ENCODE measurements at regions not wholly inside any gene's neighbourhood (a gene's known extent, or its start where the extent isn't known, plus 50 kb on each side); places are given as distances from the start of the nearest gene placed in this dataset.

- Histone ChIP-seq H3K27me3 (ENCODE audit: control insufficient read depth, insufficient read depth, low read length) (no peaks in the 10 kb centered on the region), H3K36me3 (ENCODE audit: control insufficient read depth, insufficient read depth, low read length) (no peaks in the 10 kb centered on the region), H3K4me3 (ENCODE audit: low read depth, low read length) (no peak overlapping the region)
- no peak for DNase-seq (ENCODE audit: low read depth)
- TF ChIP-seq, protein P1, sequence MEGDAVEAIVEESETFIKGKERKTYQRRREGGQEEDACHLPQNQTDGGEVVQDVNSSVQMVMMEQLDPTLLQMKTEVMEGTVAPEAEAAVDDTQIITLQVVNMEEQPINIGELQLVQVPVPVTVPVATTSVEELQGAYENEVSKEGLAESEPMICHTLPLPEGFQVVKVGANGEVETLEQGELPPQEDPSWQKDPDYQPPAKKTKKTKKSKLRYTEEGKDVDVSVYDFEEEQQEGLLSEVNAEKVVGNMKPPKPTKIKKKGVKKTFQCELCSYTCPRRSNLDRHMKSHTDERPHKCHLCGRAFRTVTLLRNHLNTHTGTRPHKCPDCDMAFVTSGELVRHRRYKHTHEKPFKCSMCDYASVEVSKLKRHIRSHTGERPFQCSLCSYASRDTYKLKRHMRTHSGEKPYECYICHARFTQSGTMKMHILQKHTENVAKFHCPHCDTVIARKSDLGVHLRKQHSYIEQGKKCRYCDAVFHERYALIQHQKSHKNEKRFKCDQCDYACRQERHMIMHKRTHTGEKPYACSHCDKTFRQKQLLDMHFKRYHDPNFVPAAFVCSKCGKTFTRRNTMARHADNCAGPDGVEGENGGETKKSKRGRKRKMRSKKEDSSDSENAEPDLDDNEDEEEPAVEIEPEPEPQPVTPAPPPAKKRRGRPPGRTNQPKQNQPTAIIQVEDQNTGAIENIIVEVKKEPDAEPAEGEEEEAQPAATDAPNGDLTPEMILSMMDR (IDR thresholded peaks at IDR 0.05; ENCODE audit: insufficient read depth, low read length, severe bottlenecking), result no peak
- FAIRE-seq, result no peak
Observed at GRCh38 chr10:4448030-4448429, 378.0 kb upstream of the AKR1E2 start.

DNA sequence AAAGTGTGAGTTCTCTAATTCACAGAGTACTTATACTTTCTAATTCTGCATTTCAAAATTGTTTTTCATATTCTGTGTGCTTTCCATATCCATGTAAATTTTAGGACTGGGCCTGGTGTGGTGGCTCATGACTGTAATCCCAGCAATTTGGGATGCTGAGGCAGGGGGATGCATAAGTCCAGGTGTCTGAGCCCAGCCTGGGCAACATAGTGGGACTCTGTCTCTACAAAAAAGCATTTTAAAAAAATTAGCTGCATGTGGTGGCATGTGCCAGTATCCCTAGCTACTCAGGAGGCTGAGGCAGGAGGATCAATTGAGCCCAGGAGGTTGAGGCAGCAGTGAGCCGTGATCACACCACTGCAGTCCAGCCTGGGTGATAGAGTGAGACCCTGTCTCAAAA, 382.6 kb upstream of the AKR1E2 start:
- H3K4me3 ChIP-seq (ENCODE audit: low read depth, low read length), result no peak overlapping the region
- no peaks in the 10 kb centered on the region for H3K36me3 ChIP-seq (ENCODE audit: control insufficient read depth, insufficient read depth, low read length)
- H3K27me3 ChIP-seq (ENCODE audit: control insufficient read depth, insufficient read depth, low read length), result no peaks in the 10 kb centered on the region
- TF ChIP-seq, protein P1 (IDR thresholded peaks at IDR 0.05; ENCODE audit: insufficient read depth, low read length, severe bottlenecking), result no peak
- DNase-seq (ENCODE audit: low read depth) (no peak), FAIRE-seq (no peak)

DNA sequence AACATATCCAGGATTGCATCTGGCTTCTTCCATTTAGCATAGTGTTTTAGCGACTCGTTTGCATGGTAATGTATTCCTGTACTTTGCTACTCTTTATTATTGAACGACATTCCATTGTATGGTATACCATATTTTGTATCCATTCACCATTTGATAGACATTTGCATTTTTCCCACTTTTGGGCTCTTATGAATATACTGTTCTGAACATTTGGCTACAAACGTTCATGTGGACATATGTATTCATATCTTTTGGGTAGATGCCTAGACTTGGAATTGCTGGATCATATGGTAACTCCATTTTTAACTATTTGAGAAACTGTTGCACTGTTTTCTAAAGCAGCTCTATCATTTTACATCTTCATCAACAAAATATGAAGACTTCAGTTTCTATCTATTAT, 383.7 kb upstream of the AKR1E2 start:
- Histone ChIP-seq H3K36me3 (ENCODE audit: control insufficient read depth, insufficient read depth, low read length) (no peaks in the 10 kb centered on the region), H3K4me3 (ENCODE audit: low read depth, low read length) (no peak overlapping the region), H3K27me3 (ENCODE audit: control insufficient read depth, insufficient read depth, low read length) (no peaks in the 10 kb centered on the region)
- TF ChIP-seq, protein P1 (IDR thresholded peaks at IDR 0.05; ENCODE audit: insufficient read depth, low read length, severe bottlenecking), result no peak
- FAIRE-seq (no peak), DNase-seq (ENCODE audit: low read depth) (no peak)

DNA sequence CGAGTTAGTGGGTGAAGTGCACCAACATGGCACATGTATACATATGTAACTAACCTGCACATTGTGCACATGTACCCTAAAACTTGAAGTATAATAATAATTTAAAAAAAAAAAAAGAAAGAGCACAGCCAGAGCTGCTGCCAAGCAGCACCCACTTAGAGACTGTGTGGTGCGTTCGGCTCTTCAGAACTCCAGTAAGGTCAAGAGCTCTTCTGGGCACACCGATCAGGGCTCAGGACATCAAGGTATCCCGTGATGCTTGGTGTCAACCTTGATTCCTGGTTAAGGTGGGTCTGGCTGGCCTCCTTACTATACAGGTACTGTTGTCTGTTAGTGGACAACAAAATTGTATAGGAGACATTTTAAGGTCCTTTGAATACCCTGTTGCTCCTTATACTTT, 385.7 kb upstream of the AKR1E2 start:
- H3K4me3 ChIP-seq (ENCODE audit: low read depth, low read length), result no peak overlapping the region
- no peaks in the 10 kb centered on the region for H3K27me3 ChIP-seq (ENCODE audit: control insufficient read depth, insufficient read depth, low read length)
- no peaks in the 10 kb centered on the region for H3K36me3 ChIP-seq (ENCODE audit: control insufficient read depth, insufficient read depth, low read length)
- no peak for FAIRE-seq
- TF ChIP-seq, protein P1 (IDR thresholded peaks at IDR 0.05; ENCODE audit: insufficient read depth, low read length, severe bottlenecking), result no peak
- no peak for DNase-seq (ENCODE audit: low read depth)

DNA sequence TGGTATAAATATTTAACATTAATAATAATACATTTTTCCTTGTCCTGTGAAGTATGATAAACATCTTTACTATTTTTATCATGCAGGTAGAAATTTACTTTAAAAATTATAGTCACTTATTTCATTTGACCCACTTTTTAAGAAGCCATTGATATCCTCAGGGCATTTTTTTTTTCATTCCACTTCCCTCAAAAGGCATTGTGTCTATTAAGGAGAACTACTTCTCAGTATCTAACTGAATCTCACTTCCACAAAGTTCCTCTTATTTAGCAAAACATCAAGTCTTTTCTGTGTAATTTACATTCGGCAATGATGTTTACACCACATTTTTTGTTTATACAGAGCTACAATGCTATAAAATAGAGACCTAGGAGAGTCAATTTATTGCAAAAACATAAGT, 388.2 kb upstream of the AKR1E2 start:
- Histone ChIP-seq H3K4me3 (ENCODE audit: low read depth, low read length) (no peak overlapping the region), H3K27me3 (ENCODE audit: control insufficient read depth, insufficient read depth, low read length) (no peaks in the 10 kb centered on the region), H3K36me3 (ENCODE audit: control insufficient read depth, insufficient read depth, low read length) (no peaks in the 10 kb centered on the region)
- no peak for DNase-seq (ENCODE audit: low read depth)
- TF ChIP-seq, protein P1 (IDR thresholded peaks at IDR 0.05; ENCODE audit: insufficient read depth, low read length, severe bottlenecking), result no peak
- no peak for FAIRE-seq

DNA sequence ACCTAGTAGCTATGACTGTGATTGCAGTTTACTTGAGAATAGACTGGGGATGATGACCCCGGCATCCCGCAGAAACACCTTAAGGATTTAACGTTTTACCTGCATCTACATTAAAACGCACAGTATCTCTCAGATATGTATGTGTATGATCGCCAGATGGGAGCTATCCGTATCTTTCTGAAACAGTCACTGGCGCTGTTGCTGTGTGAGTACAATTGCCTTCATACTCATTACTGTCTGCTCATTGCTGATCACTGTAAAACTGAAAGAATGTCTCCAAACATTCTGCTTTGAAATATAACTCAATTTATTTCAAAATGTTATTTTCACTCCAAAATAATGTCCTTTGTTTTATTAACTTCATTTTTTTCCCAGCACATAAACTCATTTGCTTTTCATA, 388.9 kb upstream of the AKR1E2 start:
- FAIRE-seq (no peak), DNase-seq (ENCODE audit: low read depth) (no peak)
- Histone ChIP-seq H3K36me3 (ENCODE audit: control insufficient read depth, insufficient read depth, low read length) (no peaks in the 10 kb centered on the region), H3K27me3 (ENCODE audit: control insufficient read depth, insufficient read depth, low read length) (no peaks in the 10 kb centered on the region), H3K4me3 (ENCODE audit: low read depth, low read length) (no peak overlapping the region)
- TF ChIP-seq, protein P1 (IDR thresholded peaks at IDR 0.05; ENCODE audit: insufficient read depth, low read length, severe bottlenecking), result no peak

Data from bronchial epithelial cell (primary cell).